GM23338 (cell line): ENCODE measurements at regions not wholly inside any gene's neighbourhood (a gene's known extent, or its start where the extent isn't known, plus 50 kb on each side); places are given as distances from the start of the nearest gene placed in this dataset.

ENCODE experiments used
- ATAC-seq: fragments of 200-7000 bp; cut with Tn5 transposase; 3 replicates; pipeline ENCODE4 v1.9.1; 2020
- DNase-seq: peaks from one replicate; pipeline ENCODE4 v3.0.0-alpha.2; 2015; ENCODE audit warnings: low spot score
- H2AFZ ChIP-seq: fragments of 200-600 bp; sonication (generic); 2 replicates; pipeline ENCODE4 v1.8.0; 2016; ENCODE audit warnings: antibody characterized with exemption, mild to moderate bottlenecking, moderate library complexity
- H3F3A ChIP-seq: fragments of 200-600 bp; sonication (generic); replicated peaks from 2 replicates; pipeline ENCODE4 v1.8.0; 2017; ENCODE audit warnings: antibody characterized with exemption, mixed run types, low read depth
- H3K27ac ChIP-seq: fragments of 200-600 bp; sonication (generic); 2 replicates; pipeline ENCODE4 v1.6.1; 2016; ENCODE audit warnings: low read depth
- H3K27me3 ChIP-seq: fragments of 200-600 bp; sonication (generic); 2 replicates; pipeline ENCODE4 v1.8.0; 2016; ENCODE audit warnings: mild to moderate bottlenecking, mixed run types, moderate library complexity; ENCODE audit not compliant: insufficient read depth
- H3K36me3 ChIP-seq: fragments of 200-600 bp; sonication (generic); 2 replicates; pipeline ENCODE4 v1.8.0; 2016; ENCODE audit warnings: mild to moderate bottlenecking; ENCODE audit not compliant: insufficient read depth
- H3K4me1 ChIP-seq: fragments of 200-600 bp; sonication (generic); 2 replicates; pipeline ENCODE4 v1.8.0; 2016; ENCODE audit warnings: mild to moderate bottlenecking, moderate library complexity; ENCODE audit not compliant: insufficient read depth
- H3K4me2 ChIP-seq: fragments of 200-600 bp; sonication (generic); 2 replicates; pipeline ENCODE4 v1.7.1; 2017; ENCODE audit warnings: mixed run types
- H3K4me3 ChIP-seq: fragments of 200-600 bp; sonication (generic); 2 replicates; pipeline ENCODE4 v1.6.1; 2016; ENCODE audit warnings: mixed run types
- H3K79me2 ChIP-seq: fragments of 200-600 bp; sonication (generic); replicated peaks from 2 replicates; pipeline ENCODE4 v1.8.0; 2017; ENCODE audit warnings: mild to moderate bottlenecking; ENCODE audit not compliant: insufficient read depth
- H3K9me2 ChIP-seq: fragments of 200-600 bp; sonication (generic); 2 replicates; pipeline ENCODE4 v1.8.0; 2017; ENCODE audit not compliant: insufficient read depth
- H4K20me1 ChIP-seq: fragments of 200-600 bp; sonication (generic); replicated peaks from 2 replicates; pipeline ENCODE4 v1.8.0; 2017; ENCODE audit warnings: mild to moderate bottlenecking; ENCODE audit not compliant: insufficient read depth
- H3K27ac Mint-ChIP-seq: 2 replicates; pipeline ENCODE4 v1.8.0; 2020; ENCODE audit warnings: inconsistent platforms, mild to moderate bottlenecking, moderate library complexity, mixed read lengths
- H3K27me3 Mint-ChIP-seq: 3 replicates; pipeline ENCODE4 v1.8.0; 2022; ENCODE audit warnings: low read depth, mild to moderate bottlenecking, moderate library complexity, mixed read lengths, inconsistent platforms; ENCODE audit not compliant: insufficient read depth, poor library complexity
- H3K36me3 Mint-ChIP-seq: 3 replicates; pipeline ENCODE4 v1.8.0; 2021; ENCODE audit warnings: low read depth, mild to moderate bottlenecking, inconsistent platforms, moderate library complexity, mixed read lengths
- H3K4me1 Mint-ChIP-seq: 3 replicates; pipeline ENCODE4 v1.8.0; 2020; ENCODE audit warnings: mild to moderate bottlenecking, inconsistent platforms, mixed read lengths
- H3K4me3 Mint-ChIP-seq: 3 replicates; pipeline ENCODE4 v1.8.0; 2021; ENCODE audit warnings: moderate library complexity, mild to moderate bottlenecking, inconsistent platforms, mixed read lengths
- H3K9me3 Mint-ChIP-seq: 3 replicates; pipeline ENCODE4 v1.8.0; 2020; ENCODE audit warnings: moderate library complexity, mild to moderate bottlenecking, inconsistent platforms, mixed read lengths
- CREB1 ChIP-seq: fragments of 250-450 bp; sonication (Bioruptor Pico); IDR thresholded peaks from 2 replicates; pipeline ENCODE4 v1.5.0; 2020; ENCODE audit warnings: low read depth, mild to moderate bottlenecking, moderate library complexity
- EZH2 ChIP-seq: fragments of 200-600 bp; sonication (generic); IDR thresholded peaks from one replicate; pipeline ENCODE4 v1.8.0; 2017; ENCODE audit warnings: antibody characterized with exemption, mild to moderate bottlenecking, low read depth; ENCODE audit not compliant: unreplicated experiment
- EZH2phosphoT487 ChIP-seq: fragments of 200-600 bp; sonication (generic); IDR thresholded peaks from one replicate; pipeline ENCODE4 v1.8.1; 2018; ENCODE audit warnings: antibody characterized with exemption; ENCODE audit not compliant: unreplicated experiment
- NANOG ChIP-seq: IDR thresholded peaks from 2 replicates; pipeline ENCODE4 v1.6.1; 2016; ENCODE audit warnings: antibody characterized with exemption, borderline replicate concordance
- POLR2AphosphoS5 ChIP-seq: IDR thresholded peaks from 2 replicates; pipeline ENCODE4 v1.6.1; 2016; ENCODE audit warnings: antibody characterized with exemption, low read depth
- STAT1 ChIP-seq: IDR thresholded peaks from one replicate; pipeline ENCODE4 v1.6.1; 2016; ENCODE audit warnings: antibody characterized with exemption; ENCODE audit not compliant: unreplicated experiment
- ZNF114 ChIP-seq: fragments of 250-450 bp; sonication (Bioruptor Pico); IDR thresholded peaks from 2 replicates; pipeline ENCODE4 v1.5.0; 2020; ENCODE audit warnings: mild to moderate bottlenecking, moderate library complexity
- TF ChIP-seq, protein P1 (sequence below): fragments of 250-450 bp; sonication (Bioruptor Pico); IDR thresholded peaks from 2 replicates; pipeline ENCODE4 v1.5.0; 2020; ENCODE audit warnings: mild to moderate bottlenecking, moderate library complexity
- TF ChIP-seq, protein P2 (sequence below): IDR thresholded peaks from 2 replicates; pipeline ENCODE4 v1.6.1; 2016; ENCODE audit warnings: antibody characterized with exemption
- TF ChIP-seq, protein P3 (sequence below), 2 experiments: fragments of 200-600 bp in 1 of 2; sonication (generic) in 1 of 2; conservative IDR thresholded peaks; 2 replicates each; pipeline versions ENCODE4 v1.5.1 to v1.6.1; 2016 to 2017; ENCODE audit warnings: antibody characterized with exemption in 2 of 2, low read depth in 2 of 2, mild to moderate bottlenecking in 2 of 2, moderate library complexity in 1 of 2

DNA sequence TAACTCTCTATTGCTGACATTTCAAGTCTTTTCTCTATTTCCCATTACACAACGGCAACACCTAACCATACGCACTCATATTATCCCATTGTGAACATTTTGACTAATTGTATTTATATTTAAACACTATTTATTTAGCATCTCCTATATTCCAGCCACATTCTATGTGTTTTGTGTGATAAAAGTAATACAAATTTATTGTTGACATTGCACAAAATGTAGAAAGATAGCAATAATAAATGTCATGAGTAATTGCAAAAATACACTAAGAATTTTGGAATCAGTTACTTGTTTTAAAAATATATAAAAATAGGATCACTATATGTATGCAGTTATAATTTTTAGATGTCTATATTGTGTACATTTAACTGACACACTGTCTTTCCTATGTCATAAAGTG, 413.0 kb upstream of the PTPRD start (continued):
- TF ChIP-seq, protein P1, sequence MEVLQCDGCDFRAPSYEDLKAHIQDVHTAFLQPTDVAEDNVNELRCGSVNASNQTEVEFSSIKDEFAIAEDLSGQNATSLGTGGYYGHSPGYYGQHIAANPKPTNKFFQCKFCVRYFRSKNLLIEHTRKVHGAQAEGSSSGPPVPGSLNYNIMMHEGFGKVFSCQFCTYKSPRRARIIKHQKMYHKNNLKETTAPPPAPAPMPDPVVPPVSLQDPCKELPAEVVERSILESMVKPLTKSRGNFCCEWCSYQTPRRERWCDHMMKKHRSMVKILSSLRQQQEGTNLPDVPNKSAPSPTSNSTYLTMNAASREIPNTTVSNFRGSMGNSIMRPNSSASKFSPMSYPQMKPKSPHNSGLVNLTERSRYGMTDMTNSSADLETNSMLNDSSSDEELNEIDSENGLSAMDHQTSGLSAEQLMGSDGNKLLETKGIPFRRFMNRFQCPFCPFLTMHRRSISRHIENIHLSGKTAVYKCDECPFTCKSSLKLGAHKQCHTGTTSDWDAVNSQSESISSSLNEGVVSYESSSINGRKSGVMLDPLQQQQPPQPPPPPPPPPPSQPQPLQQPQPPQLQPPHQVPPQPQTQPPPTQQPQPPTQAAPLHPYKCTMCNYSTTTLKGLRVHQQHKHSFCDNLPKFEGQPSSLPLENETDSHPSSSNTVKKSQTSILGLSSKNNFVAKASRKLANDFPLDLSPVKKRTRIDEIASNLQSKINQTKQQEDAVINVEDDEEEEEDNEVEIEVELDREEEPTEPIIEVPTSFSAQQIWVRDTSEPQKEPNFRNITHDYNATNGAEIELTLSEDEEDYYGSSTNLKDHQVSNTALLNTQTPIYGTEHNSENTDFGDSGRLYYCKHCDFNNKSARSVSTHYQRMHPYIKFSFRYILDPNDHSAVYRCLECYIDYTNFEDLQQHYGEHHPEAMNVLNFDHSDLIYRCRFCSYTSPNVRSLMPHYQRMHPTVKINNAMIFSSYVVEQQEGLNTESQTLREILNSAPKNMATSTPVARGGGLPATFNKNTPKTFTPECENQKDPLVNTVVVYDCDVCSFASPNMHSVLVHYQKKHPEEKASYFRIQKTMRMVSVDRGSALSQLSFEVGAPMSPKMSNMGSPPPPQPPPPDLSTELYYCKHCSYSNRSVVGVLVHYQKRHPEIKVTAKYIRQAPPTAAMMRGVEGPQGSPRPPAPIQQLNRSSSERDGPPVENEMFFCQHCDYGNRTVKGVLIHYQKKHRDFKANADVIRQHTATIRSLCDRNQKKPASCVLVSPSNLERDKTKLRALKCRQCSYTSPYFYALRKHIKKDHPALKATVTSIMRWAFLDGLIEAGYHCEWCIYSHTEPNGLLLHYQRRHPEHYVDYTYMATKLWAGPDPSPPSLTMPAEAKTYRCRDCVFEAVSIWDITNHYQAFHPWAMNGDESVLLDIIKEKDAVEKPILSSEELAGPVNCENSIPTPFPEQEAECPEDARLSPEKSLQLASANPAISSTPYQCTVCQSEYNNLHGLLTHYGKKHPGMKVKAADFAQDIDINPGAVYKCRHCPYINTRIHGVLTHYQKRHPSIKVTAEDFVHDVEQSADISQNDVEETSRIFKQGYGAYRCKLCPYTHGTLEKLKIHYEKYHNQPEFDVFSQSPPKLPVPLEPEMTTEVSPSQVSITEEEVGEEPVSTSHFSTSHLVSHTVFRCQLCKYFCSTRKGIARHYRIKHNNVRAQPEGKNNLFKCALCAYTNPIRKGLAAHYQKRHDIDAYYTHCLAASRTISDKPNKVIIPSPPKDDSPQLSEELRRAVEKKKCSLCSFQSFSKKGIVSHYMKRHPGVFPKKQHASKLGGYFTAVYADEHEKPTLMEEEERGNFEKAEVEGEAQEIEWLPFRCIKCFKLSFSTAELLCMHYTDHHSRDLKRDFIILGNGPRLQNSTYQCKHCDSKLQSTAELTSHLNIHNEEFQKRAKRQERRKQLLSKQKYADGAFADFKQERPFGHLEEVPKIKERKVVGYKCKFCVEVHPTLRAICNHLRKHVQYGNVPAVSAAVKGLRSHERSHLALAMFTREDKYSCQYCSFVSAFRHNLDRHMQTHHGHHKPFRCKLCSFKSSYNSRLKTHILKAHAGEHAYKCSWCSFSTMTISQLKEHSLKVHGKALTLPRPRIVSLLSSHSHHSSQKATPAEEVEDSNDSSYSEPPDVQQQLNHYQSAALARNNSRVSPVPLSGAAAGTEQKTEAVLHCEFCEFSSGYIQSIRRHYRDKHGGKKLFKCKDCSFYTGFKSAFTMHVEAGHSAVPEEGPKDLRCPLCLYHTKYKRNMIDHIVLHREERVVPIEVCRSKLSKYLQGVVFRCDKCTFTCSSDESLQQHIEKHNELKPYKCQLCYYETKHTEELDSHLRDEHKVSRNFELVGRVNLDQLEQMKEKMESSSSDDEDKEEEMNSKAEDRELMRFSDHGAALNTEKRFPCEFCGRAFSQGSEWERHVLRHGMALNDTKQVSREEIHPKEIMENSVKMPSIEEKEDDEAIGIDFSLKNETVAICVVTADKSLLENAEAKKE (CRISPR knock-in tag): no peak

DNA sequence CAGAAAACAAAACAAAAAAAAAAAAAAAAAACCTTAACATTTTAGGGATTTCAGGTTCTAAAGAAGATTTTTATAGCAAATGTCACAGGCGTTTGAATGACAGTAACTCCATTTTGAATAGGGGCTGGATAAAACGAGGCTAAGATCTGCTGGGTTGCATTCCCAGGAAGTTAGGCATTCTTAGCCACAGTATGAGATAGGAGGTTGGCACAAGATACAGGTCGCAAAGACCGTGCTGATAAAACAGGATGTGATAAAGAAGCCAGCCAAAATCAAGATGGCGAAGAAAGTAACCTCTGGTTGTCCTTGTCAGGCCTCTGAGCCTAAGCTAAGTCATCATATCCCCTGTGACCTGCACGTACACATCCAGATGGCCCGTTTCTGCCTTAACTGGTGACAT, 425.6 kb upstream of the PTPRD start:
- no peaks in the 10 kb centered on the region for H4K20me1 ChIP-seq
- DNase-seq: peak; percentile 17
- peak; percentile 35 for ATAC-seq
- Mint-ChIP-seq H3K27me3 (peaks cover 4% of the 10 kb centered on the region), H3K27ac (no peak overlapping the region; the same call in 1 of the 2 replicates), H3K4me3 (no peak overlapping the region), H3K36me3 (peaks cover 13% of the 10 kb centered on the region; the same call in 2 of the 3 replicates), H3K4me1 (peaks cover 25% of the 10 kb centered on the region), H3K9me3 (peaks cover 6% of the 10 kb centered on the region)
- no peaks in the 10 kb centered on the region for H3F3A ChIP-seq
- H3K27ac ChIP-seq: peak overlapping the region; percentile 85; the same call in 1 of the 2 replicates
- H2AFZ ChIP-seq: no peak overlapping the region
- TF ChIP-seq NANOG: no peak
- no peaks in the 10 kb centered on the region for H3K27me3 ChIP-seq
- no peak overlapping the region for H3K4me3 ChIP-seq
- peaks cover 4% of the 10 kb centered on the region; the same call in 1 of the 2 replicates for H3K9me2 ChIP-seq
- H3K4me1 ChIP-seq: peaks cover 13% of the 10 kb centered on the region
- no peak overlapping the region for H3K4me2 ChIP-seq
- H3K36me3 ChIP-seq: no peaks in the 10 kb centered on the region
- no peaks in the 10 kb centered on the region for H3K79me2 ChIP-seq

DNA sequence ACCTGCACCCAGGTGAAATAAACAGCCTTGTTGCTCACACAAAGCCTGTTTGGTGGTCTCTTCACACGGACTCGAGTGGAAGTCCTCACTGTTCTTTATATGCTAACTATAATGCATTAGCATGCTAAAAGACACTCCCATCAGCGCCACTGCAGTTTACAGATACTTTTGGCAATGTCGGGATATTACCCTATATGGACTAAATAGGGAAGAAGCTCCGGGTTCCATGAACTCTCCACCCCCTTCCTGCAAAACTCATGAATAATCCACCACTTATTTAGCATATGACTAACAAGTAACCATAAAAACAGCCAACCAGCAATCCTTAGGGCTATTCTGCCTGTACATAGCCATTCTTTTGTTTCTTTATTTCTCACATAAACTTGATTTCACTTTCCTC, 426.2 kb upstream of the PTPRD start:
- H3K36me3 Mint-ChIP-seq: peaks cover 13% of the 10 kb centered on the region; the same call in 2 of the 3 replicates
- TF ChIP-seq EZH2 (no peak), CREB1 (no peak), POLR2AphosphoS5 (no peak), STAT1 (no peak), NANOG (no peak), ZNF114 (CRISPR knock-in tag) (no peak), EZH2phosphoT487 (no peak)
- TF ChIP-seq, protein P2, sequence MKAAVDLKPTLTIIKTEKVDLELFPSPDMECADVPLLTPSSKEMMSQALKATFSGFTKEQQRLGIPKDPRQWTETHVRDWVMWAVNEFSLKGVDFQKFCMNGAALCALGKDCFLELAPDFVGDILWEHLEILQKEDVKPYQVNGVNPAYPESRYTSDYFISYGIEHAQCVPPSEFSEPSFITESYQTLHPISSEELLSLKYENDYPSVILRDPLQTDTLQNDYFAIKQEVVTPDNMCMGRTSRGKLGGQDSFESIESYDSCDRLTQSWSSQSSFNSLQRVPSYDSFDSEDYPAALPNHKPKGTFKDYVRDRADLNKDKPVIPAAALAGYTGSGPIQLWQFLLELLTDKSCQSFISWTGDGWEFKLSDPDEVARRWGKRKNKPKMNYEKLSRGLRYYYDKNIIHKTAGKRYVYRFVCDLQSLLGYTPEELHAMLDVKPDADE: no peak
- TF ChIP-seq, protein P3, sequence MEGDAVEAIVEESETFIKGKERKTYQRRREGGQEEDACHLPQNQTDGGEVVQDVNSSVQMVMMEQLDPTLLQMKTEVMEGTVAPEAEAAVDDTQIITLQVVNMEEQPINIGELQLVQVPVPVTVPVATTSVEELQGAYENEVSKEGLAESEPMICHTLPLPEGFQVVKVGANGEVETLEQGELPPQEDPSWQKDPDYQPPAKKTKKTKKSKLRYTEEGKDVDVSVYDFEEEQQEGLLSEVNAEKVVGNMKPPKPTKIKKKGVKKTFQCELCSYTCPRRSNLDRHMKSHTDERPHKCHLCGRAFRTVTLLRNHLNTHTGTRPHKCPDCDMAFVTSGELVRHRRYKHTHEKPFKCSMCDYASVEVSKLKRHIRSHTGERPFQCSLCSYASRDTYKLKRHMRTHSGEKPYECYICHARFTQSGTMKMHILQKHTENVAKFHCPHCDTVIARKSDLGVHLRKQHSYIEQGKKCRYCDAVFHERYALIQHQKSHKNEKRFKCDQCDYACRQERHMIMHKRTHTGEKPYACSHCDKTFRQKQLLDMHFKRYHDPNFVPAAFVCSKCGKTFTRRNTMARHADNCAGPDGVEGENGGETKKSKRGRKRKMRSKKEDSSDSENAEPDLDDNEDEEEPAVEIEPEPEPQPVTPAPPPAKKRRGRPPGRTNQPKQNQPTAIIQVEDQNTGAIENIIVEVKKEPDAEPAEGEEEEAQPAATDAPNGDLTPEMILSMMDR (conservative IDR thresholded peaks at IDR 0.05; ENCODE audit: low read depth in 2 of 2): no peak

More for the DNA sequence above, 426.2 kb upstream of the PTPRD start:
- H2AFZ ChIP-seq: no peak overlapping the region
- Mint-ChIP-seq H3K4me1 (peaks cover 25% of the 10 kb centered on the region), H3K27ac (peak overlapping the region; percentile 92), H3K27me3 (peaks cover 4% of the 10 kb centered on the region), H3K9me3 (peaks cover 6% of the 10 kb centered on the region), H3K4me3 (no peak overlapping the region; the same call in 2 of the 3 replicates)
- H3K4me3 ChIP-seq: no peak overlapping the region
- no peaks in the 10 kb centered on the region for H3K36me3 ChIP-seq
- no peaks in the 10 kb centered on the region for H3K79me2 ChIP-seq
- no peaks in the 10 kb centered on the region for H3K27me3 ChIP-seq
- H4K20me1 ChIP-seq: no peaks in the 10 kb centered on the region
- peak; percentile 57 for ATAC-seq
- no peaks in the 10 kb centered on the region for H3F3A ChIP-seq
- peaks cover 13% of the 10 kb centered on the region for H3K4me1 ChIP-seq
- no peak overlapping the region for H3K4me2 ChIP-seq
- H3K9me2 ChIP-seq: peaks cover 4% of the 10 kb centered on the region; the same call in 1 of the 2 replicates
- DNase-seq: peak; percentile 24
- peak overlapping the region; percentile 85 for H3K27ac ChIP-seq
